PC-9 (cell line): ENCODE measurements at regions not wholly inside any gene's neighbourhood (a gene's known extent, or its start where the extent isn't known, plus 50 kb on each side); places are given as distances from the start of the nearest gene placed in this dataset.

ENCODE experiments used
- BruUV-seq: library from RNA; stranded (reverse); fragments of 400-500 nt; replicated peaks from 2 replicates; lab custom pipeline; 2021; lab: Mats Ljungman, UMichigan
- CTCF ChIA-PET: fragments of 300-600 bp; sonication (Branson Sonifier 250); formaldehyde crosslinking; loops from one replicate; lab custom pipeline; 2022; ENCODE audit warnings: antibody characterized with exemption; lab: Charles Lee
- POLR2A ChIA-PET: fragments of 300-600 bp; sonication (Branson Sonifier 250); formaldehyde crosslinking; loops from one replicate; lab custom pipeline; 2022; ENCODE audit warnings: antibody characterized with exemption; ENCODE audit not compliant: unreplicated experiment; lab: Charles Lee
- DNase-seq, 2 experiments: peaks; one replicate each; pipeline versions ENCODE4 v3.0.0 to v3.0.0-alpha.2; 2015 to 2022; ENCODE audit warnings: mixed read lengths in 1 of 2
- H2AFZ ChIP-seq: fragments of 200-600 bp; sonication (generic); 2 replicates; pipeline ENCODE4 v1.8.1; 2017; ENCODE audit warnings: antibody characterized with exemption
- H3F3A ChIP-seq: fragments of 200-600 bp; sonication (generic); 2 replicates; pipeline ENCODE4 v1.8.1; 2017; ENCODE audit warnings: antibody characterized with exemption, mild to moderate bottlenecking, low read depth; ENCODE audit not compliant: insufficient read depth
- H3K27ac ChIP-seq: fragments of 200-600 bp; sonication (generic); 2 replicates; pipeline ENCODE4 v1.6.1; 2016; ENCODE audit warnings: mixed run types
- H3K27me3 ChIP-seq: fragments of 200-600 bp; sonication (generic); 2 replicates; pipeline ENCODE4 v1.6.1; 2016; ENCODE audit warnings: low read depth, mixed run types; ENCODE audit not compliant: insufficient read depth
- H3K36me3 ChIP-seq: fragments of 200-600 bp; sonication (generic); 2 replicates; pipeline ENCODE4 v1.6.1; 2016; ENCODE audit warnings: low read depth, mixed run types
- H3K4me1 ChIP-seq: fragments of 200-600 bp; sonication (generic); replicated peaks from 2 replicates; pipeline ENCODE4 v1.6.1; 2016; ENCODE audit warnings: mixed run types; ENCODE audit not compliant: insufficient read depth
- H3K4me2 ChIP-seq: fragments of 200-600 bp; sonication (generic); 2 replicates; pipeline ENCODE4 v1.6.1; 2017; ENCODE audit warnings: mixed run types
- H3K4me3 ChIP-seq: fragments of 200-600 bp; sonication (generic); 2 replicates; pipeline ENCODE4 v1.6.1; 2016; ENCODE audit warnings: mixed run types
- H3K79me2 ChIP-seq: fragments of 200-600 bp; sonication (generic); 2 replicates; pipeline ENCODE4 v1.6.1; 2017; ENCODE audit warnings: low read depth, mixed run types
- H3K9me2 ChIP-seq: fragments of 200-600 bp; sonication (generic); 2 replicates; pipeline ENCODE4 v1.8.1; 2017; ENCODE audit warnings: mild to moderate bottlenecking; ENCODE audit not compliant: insufficient read depth
- H3K9me3 ChIP-seq: fragments of 200-600 bp; sonication (generic); 2 replicates; pipeline ENCODE4 v1.8.1; 2016; ENCODE audit warnings: low read depth; ENCODE audit not compliant: insufficient read depth
- H4K20me1 ChIP-seq: fragments of 200-600 bp; sonication (generic); 2 replicates; pipeline ENCODE4 v1.8.1; 2017; ENCODE audit not compliant: insufficient read depth
- CTCF ChIP-seq: fragments of 200-600 bp; sonication (generic); conservative IDR thresholded peaks from 2 replicates; pipeline ENCODE4 v1.6.1; 2017; ENCODE audit warnings: mixed run types, antibody characterized with exemption, mild to moderate bottlenecking, moderate library complexity
- EZH2 ChIP-seq: fragments of 200-600 bp; sonication (generic); IDR thresholded peaks from 2 replicates; pipeline ENCODE4 v1.8.0; 2017; ENCODE audit warnings: antibody characterized with exemption, low read depth
- intact Hi-C: fragments of 100-400 bp; cut with micrococcal nuclease; formaldehyde crosslinking; loops from one replicate; pipeline ENCODE4 v1.10.0; 2022; ENCODE audit not compliant: unreplicated experiment

- Histone ChIP-seq H3K27me3 (no peaks in the 10 kb centered on the region), H3K9me3 (peaks cover 22% of the 10 kb centered on the region; the same call in 1 of the 2 replicates), H4K20me1 (no peaks in the 10 kb centered on the region), H3K4me1 (no peaks in the 10 kb centered on the region), H2AFZ (no peak overlapping the region), H3K4me3 (no peak overlapping the region), H3K9me2 (no peaks in the 10 kb centered on the region), H3K36me3 (no peaks in the 10 kb centered on the region), H3K4me2 (no peak overlapping the region), H3F3A (no peaks in the 10 kb centered on the region), H3K27ac (no peak overlapping the region), H3K79me2 (no peaks in the 10 kb centered on the region)
- TF ChIP-seq EZH2, result no peak
- no peak for TF ChIP-seq CTCF
- POLR2A ChIA-PET, result interaction anchor here (0.5 kb wide), 1 partner anchor 10 kb away, joined by 3 read pairs; no protein-coding TSS in a partner anchor
- CTCF ChIA-PET, result no interaction called here
- no TSS peak for BruUV-seq
- intact Hi-C loops, result no loop called here
- no peak for DNase-seq
Observed at GRCh38 chr13:106326751-106327150, 208.7 kb downstream of the EFNB2 start.

- no TSS peak for BruUV-seq
- TF ChIP-seq EZH2 (no peak), CTCF (no peak)
- Histone ChIP-seq H3K36me3 (no peaks in the 10 kb centered on the region), H3K9me3 (peaks cover 22% of the 10 kb centered on the region), H3K4me1 (peaks cover 10% of the 10 kb centered on the region), H3K9me2 (no peaks in the 10 kb centered on the region), H4K20me1 (no peaks in the 10 kb centered on the region), H2AFZ (no peak overlapping the region), H3F3A (peaks cover 4% of the 10 kb centered on the region), H3K27ac (no peak overlapping the region), H3K79me2 (no peaks in the 10 kb centered on the region), H3K4me2 (no peak overlapping the region), H3K27me3 (no peaks in the 10 kb centered on the region), H3K4me3 (no peak overlapping the region)
- ChIA-PET CTCF (no interaction called here), POLR2A (no interaction called here)
- DNase-seq, result no peak
- intact Hi-C loops, result no loop called here
Observed at GRCh38 chr13:106324444-106324843, 211.0 kb downstream of the EFNB2 start.

GRCh38 chr13:106322628-106323027 lies 212.8 kb downstream of the EFNB2 start:
- Histone ChIP-seq H3K9me2 (no peaks in the 10 kb centered on the region), H2AFZ (no peak overlapping the region), H3K79me2 (no peaks in the 10 kb centered on the region), H3K4me1 (peaks cover 27% of the 10 kb centered on the region), H3F3A (peaks cover 20% of the 10 kb centered on the region), H3K27ac (no peak overlapping the region), H4K20me1 (no peaks in the 10 kb centered on the region), H3K4me3 (no peak overlapping the region), H3K9me3 (peaks cover 28% of the 10 kb centered on the region), H3K4me2 (no peak overlapping the region), H3K27me3 (no peaks in the 10 kb centered on the region), H3K36me3 (no peaks in the 10 kb centered on the region)
- no peak for DNase-seq
- intact Hi-C loops, result no loop called here
- POLR2A ChIA-PET, result no interaction called here
- BruUV-seq, result no TSS peak
- CTCF ChIA-PET, result no interaction called here
- no peak for TF ChIP-seq EZH2
- no peak for TF ChIP-seq CTCF
